PC-9 (cell line): ENCODE measurements at regions not wholly inside any gene's neighbourhood (a gene's known extent, or its start where the extent isn't known, plus 50 kb on each side); places are given as distances from the start of the nearest gene placed in this dataset.

Experiments
- BruUV-seq: library from RNA; stranded (reverse); fragments of 400-500 nt; replicated peaks from 2 replicates; lab custom pipeline; 2021; lab: Mats Ljungman, UMichigan
- CTCF ChIA-PET: fragments of 300-600 bp; sonication (Branson Sonifier 250); formaldehyde crosslinking; loops from one replicate; lab custom pipeline; 2022; ENCODE audit warnings: antibody characterized with exemption; lab: Charles Lee
- POLR2A ChIA-PET: fragments of 300-600 bp; sonication (Branson Sonifier 250); formaldehyde crosslinking; loops from one replicate; lab custom pipeline; 2022; ENCODE audit warnings: antibody characterized with exemption; ENCODE audit not compliant: unreplicated experiment; lab: Charles Lee
- DNase-seq, 2 experiments: peaks; one replicate each; pipeline versions ENCODE4 v3.0.0 to v3.0.0-alpha.2; 2015 to 2022; ENCODE audit warnings: mixed read lengths in 1 of 2
- H2AFZ ChIP-seq: fragments of 200-600 bp; sonication (generic); 2 replicates; pipeline ENCODE4 v1.8.1; 2017; ENCODE audit warnings: antibody characterized with exemption
- H3F3A ChIP-seq: fragments of 200-600 bp; sonication (generic); 2 replicates; pipeline ENCODE4 v1.8.1; 2017; ENCODE audit warnings: antibody characterized with exemption, mild to moderate bottlenecking, low read depth; ENCODE audit not compliant: insufficient read depth
- H3K27ac ChIP-seq: fragments of 200-600 bp; sonication (generic); 2 replicates; pipeline ENCODE4 v1.6.1; 2016; ENCODE audit warnings: mixed run types
- H3K27me3 ChIP-seq: fragments of 200-600 bp; sonication (generic); 2 replicates; pipeline ENCODE4 v1.6.1; 2016; ENCODE audit warnings: low read depth, mixed run types; ENCODE audit not compliant: insufficient read depth
- H3K36me3 ChIP-seq: fragments of 200-600 bp; sonication (generic); 2 replicates; pipeline ENCODE4 v1.6.1; 2016; ENCODE audit warnings: low read depth, mixed run types
- H3K4me1 ChIP-seq: fragments of 200-600 bp; sonication (generic); replicated peaks from 2 replicates; pipeline ENCODE4 v1.6.1; 2016; ENCODE audit warnings: mixed run types; ENCODE audit not compliant: insufficient read depth
- H3K4me2 ChIP-seq: fragments of 200-600 bp; sonication (generic); 2 replicates; pipeline ENCODE4 v1.6.1; 2017; ENCODE audit warnings: mixed run types
- H3K4me3 ChIP-seq: fragments of 200-600 bp; sonication (generic); 2 replicates; pipeline ENCODE4 v1.6.1; 2016; ENCODE audit warnings: mixed run types
- H3K79me2 ChIP-seq: fragments of 200-600 bp; sonication (generic); 2 replicates; pipeline ENCODE4 v1.6.1; 2017; ENCODE audit warnings: low read depth, mixed run types
- H3K9me2 ChIP-seq: fragments of 200-600 bp; sonication (generic); 2 replicates; pipeline ENCODE4 v1.8.1; 2017; ENCODE audit warnings: mild to moderate bottlenecking; ENCODE audit not compliant: insufficient read depth
- H3K9me3 ChIP-seq: fragments of 200-600 bp; sonication (generic); 2 replicates; pipeline ENCODE4 v1.8.1; 2016; ENCODE audit warnings: low read depth; ENCODE audit not compliant: insufficient read depth
- H4K20me1 ChIP-seq: fragments of 200-600 bp; sonication (generic); 2 replicates; pipeline ENCODE4 v1.8.1; 2017; ENCODE audit not compliant: insufficient read depth
- CTCF ChIP-seq: fragments of 200-600 bp; sonication (generic); conservative IDR thresholded peaks from 2 replicates; pipeline ENCODE4 v1.6.1; 2017; ENCODE audit warnings: mixed run types, antibody characterized with exemption, mild to moderate bottlenecking, moderate library complexity
- EZH2 ChIP-seq: fragments of 200-600 bp; sonication (generic); IDR thresholded peaks from 2 replicates; pipeline ENCODE4 v1.8.0; 2017; ENCODE audit warnings: antibody characterized with exemption, low read depth
- intact Hi-C: fragments of 100-400 bp; cut with micrococcal nuclease; formaldehyde crosslinking; loops from one replicate; pipeline ENCODE4 v1.10.0; 2022; ENCODE audit not compliant: unreplicated experiment

- Histone ChIP-seq H2AFZ (no peak overlapping the region), H3K36me3 (no peaks in the 10 kb centered on the region), H3K4me3 (no peak overlapping the region), H4K20me1 (no peaks in the 10 kb centered on the region), H3K27ac (no peak overlapping the region), H3K27me3 (no peaks in the 10 kb centered on the region), H3K9me3 (no peaks in the 10 kb centered on the region), H3K9me2 (no peaks in the 10 kb centered on the region), H3F3A (no peaks in the 10 kb centered on the region), H3K4me2 (no peak overlapping the region), H3K79me2 (no peaks in the 10 kb centered on the region), H3K4me1 (no peaks in the 10 kb centered on the region)
- POLR2A ChIA-PET: no interaction called here
- no peak for DNase-seq
- CTCF ChIA-PET: no interaction called here
- intact Hi-C loops: no loop called here
- no TSS peak for BruUV-seq
- no peak for TF ChIP-seq EZH2
- TF ChIP-seq CTCF: no peak
Measured at GRCh38 chr4:45778514-45778913, 345.3 kb downstream of the GABRG1 start.

DNA sequence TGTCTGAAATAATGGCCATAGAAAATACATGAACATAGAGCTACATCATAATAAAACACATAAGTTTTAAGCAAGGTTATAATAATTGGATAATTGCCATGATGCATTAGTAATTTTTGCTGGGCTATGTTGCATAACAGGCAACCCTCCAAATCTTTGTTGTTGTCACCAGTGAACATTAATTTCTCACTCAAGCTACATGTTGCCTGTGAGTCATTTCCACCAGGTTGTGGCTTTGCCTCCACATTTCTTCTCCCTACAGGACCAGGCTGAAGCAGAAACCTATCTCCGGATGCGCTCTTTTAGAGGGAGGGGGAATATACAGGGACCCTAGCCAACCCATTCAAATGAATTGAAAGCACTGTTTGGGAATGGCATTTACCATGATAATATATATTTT is 347.7 kb downstream of the GABRG1 start:
- Histone ChIP-seq H3F3A (no peaks in the 10 kb centered on the region), H4K20me1 (no peaks in the 10 kb centered on the region), H3K27ac (no peak overlapping the region), H3K36me3 (no peaks in the 10 kb centered on the region), H3K9me3 (no peaks in the 10 kb centered on the region), H3K4me3 (no peak overlapping the region), H3K4me2 (no peak overlapping the region), H3K79me2 (no peaks in the 10 kb centered on the region), H2AFZ (no peak overlapping the region), H3K9me2 (no peaks in the 10 kb centered on the region), H3K27me3 (no peaks in the 10 kb centered on the region), H3K4me1 (no peaks in the 10 kb centered on the region)
- TF ChIP-seq CTCF (no peak), EZH2 (no peak)
- DNase-seq: no peak
- intact Hi-C loops: no loop called here
- BruUV-seq: no TSS peak
- POLR2A ChIA-PET: no interaction called here
- CTCF ChIA-PET: no interaction called here

GRCh38 chr4:45770958-45771357 is 352.9 kb downstream of the GABRG1 start:
- Histone ChIP-seq H3K27me3 (no peaks in the 10 kb centered on the region), H3K9me2 (no peaks in the 10 kb centered on the region), H2AFZ (no peak overlapping the region), H3F3A (no peaks in the 10 kb centered on the region), H3K4me2 (no peak overlapping the region), H3K36me3 (no peaks in the 10 kb centered on the region), H3K79me2 (no peaks in the 10 kb centered on the region), H3K9me3 (no peaks in the 10 kb centered on the region), H4K20me1 (no peaks in the 10 kb centered on the region), H3K27ac (no peak overlapping the region), H3K4me1 (no peaks in the 10 kb centered on the region), H3K4me3 (no peak overlapping the region)
- CTCF ChIA-PET: no interaction called here
- BruUV-seq: no TSS peak
- intact Hi-C loops: no loop called here
- POLR2A ChIA-PET: no interaction called here
- TF ChIP-seq CTCF: no peak
- no peak for TF ChIP-seq EZH2
- no peak for DNase-seq
